Effector memory CD4-positive, alpha-beta T cell (primary cell): ENCODE measurements at regions not wholly inside any gene's neighbourhood (a gene's known extent, or its start where the extent isn't known, plus 50 kb on each side); places are given as distances from the start of the nearest gene placed in this dataset.
A peak's percentile ranks its signal among the peaks of the same experiment; 100 is the strongest.

Source experiments
- DNase-seq, 3 donors: peaks; one replicate each; pipeline ENCODE4 v3.0.0-alpha.2; 2020
- H3K27ac ChIP-seq: 2 replicates; pipeline ENCODE4 v1.7.0; 2013; ENCODE audit warnings: mild to moderate bottlenecking, low read length, moderate library complexity; ENCODE audit not compliant: insufficient read depth, poor library complexity, severe bottlenecking
- H3K27me3 ChIP-seq: replicated peaks from 2 replicates; pipeline ENCODE4 v1.7.0; 2013; ENCODE audit warnings: mild to moderate bottlenecking, low read length; ENCODE audit not compliant: insufficient read depth, control insufficient read depth, poor library complexity, severe bottlenecking
- H3K36me3 ChIP-seq: 2 replicates; pipeline ENCODE4 v1.7.0; 2013; ENCODE audit warnings: mild to moderate bottlenecking, low read length, moderate library complexity; ENCODE audit not compliant: control insufficient read depth, insufficient read depth
- H3K4me1 ChIP-seq: 2 replicates; pipeline ENCODE4 v1.7.0; 2013; ENCODE audit warnings: low read length, mild to moderate bottlenecking; ENCODE audit not compliant: control insufficient read depth, insufficient read depth, poor library complexity, severe bottlenecking
- H3K4me3 ChIP-seq: 2 replicates; pipeline ENCODE4 v1.7.0; 2013; ENCODE audit warnings: low read length, low read depth, mild to moderate bottlenecking; ENCODE audit not compliant: insufficient read depth, poor library complexity, severe bottlenecking
- H3K9me3 ChIP-seq: 2 replicates; pipeline ENCODE4 v1.7.0; 2013; ENCODE audit warnings: mild to moderate bottlenecking, low read length, moderate library complexity; ENCODE audit not compliant: control insufficient read depth

GRCh38 chr6:143581835-143582480 is 70.4 kb upstream of the FUCA2 start:
- no peak overlapping the region for H3K4me3 ChIP-seq
- no peak overlapping the region for H3K27ac ChIP-seq
- H3K36me3 ChIP-seq = no peaks in the 10 kb centered on the region
- H3K9me3 ChIP-seq = no peaks in the 10 kb centered on the region
- DNase-seq = no peak
- H3K27me3 ChIP-seq = no peaks in the 10 kb centered on the region
- no peaks in the 10 kb centered on the region for H3K4me1 ChIP-seq

- Histone ChIP-seq H3K27me3 (no peaks in the 10 kb centered on the region), H3K9me3 (no peaks in the 10 kb centered on the region), H3K4me1 (no peaks in the 10 kb centered on the region), H3K4me3 (no peak overlapping the region), H3K27ac (no peak overlapping the region), H3K36me3 (no peaks in the 10 kb centered on the region)
- no peak for DNase-seq
These were observed 68.2 kb upstream of the FUCA2 start for GRCh38 chr6:143579703-143580102.

DNA sequence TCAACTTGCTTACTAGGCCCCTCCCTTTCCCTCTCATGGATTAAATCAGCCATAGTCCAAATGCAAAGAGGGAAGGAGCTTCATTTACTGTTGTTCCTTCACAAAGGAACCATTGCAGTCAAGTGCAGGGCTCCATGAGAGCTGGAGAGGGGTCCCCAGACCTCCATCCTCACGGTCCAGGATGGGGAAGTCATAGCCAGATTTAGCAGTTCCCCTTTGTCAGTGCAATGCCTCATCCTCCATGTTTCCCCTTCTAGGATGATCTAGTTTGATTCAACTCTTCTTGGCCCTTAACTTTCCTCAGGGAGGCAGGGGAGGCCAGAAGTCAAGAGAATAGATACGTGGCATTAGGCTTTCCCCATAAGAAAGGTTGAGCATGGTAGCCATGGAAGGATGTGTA is 66.5 kb upstream of the FUCA2 start:
- no peaks in the 10 kb centered on the region for H3K4me1 ChIP-seq
- no peak overlapping the region for H3K27ac ChIP-seq
- no peak overlapping the region for H3K4me3 ChIP-seq
- no peaks in the 10 kb centered on the region for H3K9me3 ChIP-seq
- H3K36me3 ChIP-seq = no peaks in the 10 kb centered on the region
- no peak for DNase-seq
- no peaks in the 10 kb centered on the region for H3K27me3 ChIP-seq

DNA sequence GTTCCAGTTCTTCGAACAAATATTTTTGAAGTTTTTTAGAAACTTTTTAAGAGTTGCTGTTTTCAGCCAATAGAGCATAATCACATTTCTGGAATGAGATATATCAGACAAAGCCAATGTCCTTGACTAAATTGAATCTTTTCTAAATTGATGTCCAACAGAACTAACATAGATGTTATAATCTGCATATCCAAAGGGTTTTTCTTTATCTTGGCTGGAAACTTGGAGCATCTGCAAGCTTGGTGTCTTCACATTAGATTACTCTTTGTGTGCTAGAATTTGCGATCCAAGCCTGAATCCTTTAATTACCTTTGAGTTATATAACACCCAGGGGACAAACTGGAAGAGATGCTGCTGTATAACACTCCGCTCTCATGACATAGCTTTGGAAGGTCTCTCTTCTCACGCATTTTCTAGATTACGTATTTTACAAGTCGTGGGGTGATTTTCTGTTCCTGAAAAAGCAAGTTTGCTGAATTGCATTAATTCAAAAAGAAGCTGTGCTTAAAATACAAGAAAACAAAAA is 64.4 kb upstream of the FUCA2 start:
- Histone ChIP-seq H3K27me3 (no peaks in the 10 kb centered on the region), H3K36me3 (no peaks in the 10 kb centered on the region), H3K4me3 (no peak overlapping the region), H3K27ac (no peak overlapping the region), H3K9me3 (no peaks in the 10 kb centered on the region), H3K4me1 (no peaks in the 10 kb centered on the region)
- no peak for DNase-seq

- H3K27me3 ChIP-seq = no peaks in the 10 kb centered on the region
- no peaks in the 10 kb centered on the region for H3K9me3 ChIP-seq
- no peaks in the 10 kb centered on the region for H3K4me1 ChIP-seq
- no peak overlapping the region for H3K4me3 ChIP-seq
- H3K27ac ChIP-seq = no peak overlapping the region
- peak; percentile 17 to 41 (median 22) for DNase-seq
- H3K36me3 ChIP-seq = no peaks in the 10 kb centered on the region
These were observed 63.9 kb upstream of the FUCA2 start for GRCh38 chr6:143575440-143575839.

DNA sequence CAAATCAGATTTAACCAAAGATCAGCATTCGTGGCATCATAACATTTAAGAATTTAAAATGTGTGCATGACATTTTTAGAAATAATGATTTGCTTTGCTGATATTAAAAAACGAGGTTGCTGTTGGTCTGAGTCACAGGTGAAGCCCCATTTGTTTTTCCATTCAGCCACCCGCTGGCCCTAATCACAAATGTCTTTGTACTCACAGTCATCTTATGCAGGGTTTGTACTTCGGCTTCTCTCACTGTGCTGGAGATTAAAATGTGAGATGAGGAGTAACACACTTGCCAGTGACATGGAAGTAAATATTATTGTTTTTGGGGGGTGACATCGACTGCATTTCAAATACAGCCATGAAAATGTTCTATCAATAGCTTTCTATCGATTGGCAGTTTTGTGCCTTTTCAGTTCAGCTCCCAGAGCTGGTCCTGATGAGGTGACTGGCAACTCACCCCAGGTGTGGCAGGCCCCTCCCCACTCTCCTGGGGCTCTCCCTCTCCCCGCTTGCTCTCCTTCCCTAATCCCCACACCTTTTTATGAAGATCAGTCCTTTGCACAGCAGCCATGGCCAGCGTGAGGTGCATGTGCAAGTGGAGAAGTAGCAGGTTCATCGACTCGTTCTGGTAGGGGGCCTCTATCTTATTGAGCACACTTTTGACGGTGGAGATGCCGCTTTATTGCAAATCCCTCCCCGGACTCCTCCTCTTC is 58.8 kb upstream of the FUCA2 start:
- H3K9me3 ChIP-seq = no peaks in the 10 kb centered on the region
- no peak for DNase-seq
- H3K4me1 ChIP-seq = no peaks in the 10 kb centered on the region
- no peaks in the 10 kb centered on the region for H3K36me3 ChIP-seq
- no peak overlapping the region for H3K4me3 ChIP-seq
- no peaks in the 10 kb centered on the region for H3K27me3 ChIP-seq
- H3K27ac ChIP-seq = no peak overlapping the region

GRCh38 chr6:143569040-143569439 is 57.5 kb upstream of the FUCA2 start:
- Histone ChIP-seq H3K9me3 (no peaks in the 10 kb centered on the region), H3K27ac (no peak overlapping the region), H3K4me3 (no peak overlapping the region), H3K36me3 (no peaks in the 10 kb centered on the region), H3K27me3 (no peaks in the 10 kb centered on the region), H3K4me1 (no peaks in the 10 kb centered on the region)
- no peak for DNase-seq

GRCh38 chr6:143564484-143565017 is 53.0 kb upstream of the FUCA2 start:
- no peaks in the 10 kb centered on the region for H3K9me3 ChIP-seq
- no peaks in the 10 kb centered on the region for H3K27me3 ChIP-seq
- no peaks in the 10 kb centered on the region for H3K4me1 ChIP-seq
- H3K27ac ChIP-seq = no peak overlapping the region
- no peaks in the 10 kb centered on the region for H3K36me3 ChIP-seq
- no peak for DNase-seq
- no peak overlapping the region for H3K4me3 ChIP-seq

DNA sequence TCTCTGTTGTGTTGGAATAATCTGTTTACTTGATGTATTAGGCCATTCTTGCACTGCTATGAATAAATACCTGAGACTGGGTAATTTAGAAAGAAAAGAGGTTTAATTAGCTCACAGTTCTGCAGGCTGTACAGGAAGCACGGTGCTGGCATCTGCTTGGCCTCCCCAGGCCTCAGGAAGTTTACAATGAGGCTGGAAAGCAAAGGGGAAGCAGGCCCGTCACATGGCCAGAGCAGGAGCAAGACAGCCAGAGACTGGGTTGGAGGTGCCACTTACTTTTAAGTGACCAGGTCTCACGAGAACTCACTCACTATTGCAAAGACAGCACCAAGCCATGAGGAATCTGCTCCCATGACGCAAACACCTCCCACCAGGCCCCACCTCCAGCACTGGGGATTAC is 50.6 kb upstream of the FUCA2 start:
- H3K4me1 ChIP-seq = no peaks in the 10 kb centered on the region
- DNase-seq = no peak
- no peaks in the 10 kb centered on the region for H3K27me3 ChIP-seq
- H3K9me3 ChIP-seq = no peaks in the 10 kb centered on the region
- H3K27ac ChIP-seq = no peak overlapping the region
- no peaks in the 10 kb centered on the region for H3K36me3 ChIP-seq
- H3K4me3 ChIP-seq = no peak overlapping the region
